ENCODE measurements at regions not wholly inside any gene's neighbourhood (a gene's known extent, or its start where the extent isn't known, plus 50 kb on each side); places are given as distances from the start of the nearest gene placed in this dataset.

GRCh38 chr14:28055008-28055407 lies 711.6 kb upstream of the FOXG1 start:
- H3K36me3 ChIP-seq (ENCODE audit: control insufficient read depth in 2 of 2, extremely low read depth in 1 of 2, insufficient read depth in 2 of 2, low read length in 2 of 2): no peaks in the 10 kb centered on the region
- H3K9me1 ChIP-seq (ENCODE audit: control insufficient read depth, extremely low read depth, insufficient read depth, low read length): no peaks in the 10 kb centered on the region
- no peak overlapping the region for H3K4me3 ChIP-seq (ENCODE audit: control insufficient read depth in 2 of 3, extremely low read depth in 1 of 3, insufficient read depth in 2 of 3, low read depth in 1 of 3, low read length in 3 of 3)
- FAIRE-seq (no peak), DNase-seq (ENCODE audit: low read depth, low spot score) (no peak)
- H3K79me2 ChIP-seq (ENCODE audit: control insufficient read depth, insufficient read depth, low read length): no peaks in the 10 kb centered on the region
- no peak overlapping the region for H3K9ac ChIP-seq (ENCODE audit: control insufficient read depth, extremely low read depth, insufficient read depth, low read length)
- no peaks in the 10 kb centered on the region for H4K20me1 ChIP-seq (ENCODE audit: control insufficient read depth, extremely low read depth, insufficient read depth, low read length)
- TF ChIP-seq EZH2 (IDR thresholded peaks at IDR 0.05; ENCODE audit: low read length): no peak
- TF ChIP-seq, protein P1, sequence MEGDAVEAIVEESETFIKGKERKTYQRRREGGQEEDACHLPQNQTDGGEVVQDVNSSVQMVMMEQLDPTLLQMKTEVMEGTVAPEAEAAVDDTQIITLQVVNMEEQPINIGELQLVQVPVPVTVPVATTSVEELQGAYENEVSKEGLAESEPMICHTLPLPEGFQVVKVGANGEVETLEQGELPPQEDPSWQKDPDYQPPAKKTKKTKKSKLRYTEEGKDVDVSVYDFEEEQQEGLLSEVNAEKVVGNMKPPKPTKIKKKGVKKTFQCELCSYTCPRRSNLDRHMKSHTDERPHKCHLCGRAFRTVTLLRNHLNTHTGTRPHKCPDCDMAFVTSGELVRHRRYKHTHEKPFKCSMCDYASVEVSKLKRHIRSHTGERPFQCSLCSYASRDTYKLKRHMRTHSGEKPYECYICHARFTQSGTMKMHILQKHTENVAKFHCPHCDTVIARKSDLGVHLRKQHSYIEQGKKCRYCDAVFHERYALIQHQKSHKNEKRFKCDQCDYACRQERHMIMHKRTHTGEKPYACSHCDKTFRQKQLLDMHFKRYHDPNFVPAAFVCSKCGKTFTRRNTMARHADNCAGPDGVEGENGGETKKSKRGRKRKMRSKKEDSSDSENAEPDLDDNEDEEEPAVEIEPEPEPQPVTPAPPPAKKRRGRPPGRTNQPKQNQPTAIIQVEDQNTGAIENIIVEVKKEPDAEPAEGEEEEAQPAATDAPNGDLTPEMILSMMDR (optimal IDR thresholded peaks at IDR 0.05 in 1 of 3, IDR thresholded peaks at IDR 0.05 in 1 of 3, conservative IDR thresholded peaks at IDR 0.05 in 1 of 3; ENCODE audit: extremely low read depth in 1 of 3, insufficient read depth in 2 of 3, low read length in 3 of 3): no peak
- no peak overlapping the region for H3K27ac ChIP-seq (ENCODE audit: control insufficient read depth, insufficient read depth, low read length)
- H3K9me3 ChIP-seq (ENCODE audit: control insufficient read depth, low read depth, low read length): no peaks in the 10 kb centered on the region
- H3K4me1 ChIP-seq (ENCODE audit: control insufficient read depth, extremely low read depth, insufficient read depth, low read length): no peaks in the 10 kb centered on the region
- no peak overlapping the region for H3K4me2 ChIP-seq (ENCODE audit: control insufficient read depth, extremely low read depth, insufficient read depth, low read depth, low read length)
- H2AFZ ChIP-seq (ENCODE audit: control insufficient read depth, low read length): no peak overlapping the region
- dilution Hi-C loops (cut with MboI; ENCODE audit: extremely low pct_ligation_motif_present, low sequenced_read_pairs): no loop called here
- no peaks in the 10 kb centered on the region for H3K27me3 ChIP-seq (ENCODE audit: control insufficient read depth, extremely low read depth, insufficient read depth, low read length)

DNA sequence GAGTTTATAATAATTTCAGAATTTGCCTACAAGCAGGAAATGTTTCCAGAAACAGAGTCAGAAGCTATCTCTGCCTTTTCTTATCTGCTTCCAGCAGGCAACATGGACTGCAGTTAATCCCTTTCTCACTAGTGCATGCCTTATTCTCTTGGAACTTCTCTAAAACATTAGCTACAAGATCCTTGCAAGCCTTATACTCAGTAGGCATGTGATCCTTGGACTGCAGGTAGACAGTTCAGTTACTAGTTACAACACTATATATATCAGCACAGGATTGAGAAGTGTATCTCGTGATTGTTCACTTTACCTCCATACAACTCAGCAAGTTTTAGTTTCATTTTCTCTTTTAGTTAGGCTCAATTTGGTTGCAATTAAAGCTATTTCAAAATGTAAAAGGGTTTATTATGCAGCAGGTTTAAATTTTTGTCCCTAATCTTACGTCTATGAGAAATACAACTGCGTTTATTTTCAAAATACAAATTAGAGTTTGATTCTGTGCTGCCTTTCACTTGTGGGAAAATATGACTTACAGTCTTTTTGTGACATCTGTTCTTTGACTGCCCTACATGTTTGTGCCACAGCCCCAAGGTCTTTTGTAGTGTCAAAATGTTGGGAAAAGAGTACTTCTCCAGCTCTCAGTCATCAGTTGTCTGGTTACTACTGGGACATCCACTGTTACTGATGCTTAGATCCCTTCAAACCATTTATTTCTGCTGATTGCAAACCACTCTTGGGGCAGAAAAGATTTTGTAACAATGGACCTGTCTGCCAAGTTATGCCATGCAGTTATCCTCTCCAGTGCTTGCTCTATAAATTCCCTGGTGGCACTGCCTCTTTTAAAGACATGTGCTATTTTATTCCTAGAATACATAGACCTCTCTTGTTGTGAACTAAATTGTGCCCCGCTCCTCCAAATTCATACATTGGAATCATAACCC lies 709.0 kb upstream of the FOXG1 start:
- TF ChIP-seq, protein P1 (optimal IDR thresholded peaks at IDR 0.05 in 1 of 3, IDR thresholded peaks at IDR 0.05 in 1 of 3, conservative IDR thresholded peaks at IDR 0.05 in 1 of 3; ENCODE audit: extremely low read depth in 1 of 3, insufficient read depth in 2 of 3, low read length in 3 of 3): no peak
- no peak for TF ChIP-seq EZH2 (IDR thresholded peaks at IDR 0.05; ENCODE audit: low read length)
- Histone ChIP-seq H3K27ac (ENCODE audit: control insufficient read depth, insufficient read depth, low read length) (no peak overlapping the region), H2AFZ (ENCODE audit: control insufficient read depth, low read length) (no peak overlapping the region), H3K9me3 (ENCODE audit: control insufficient read depth, low read depth, low read length) (peaks cover 2% of the 10 kb centered on the region), H3K4me1 (ENCODE audit: control insufficient read depth, extremely low read depth, insufficient read depth, low read length) (no peaks in the 10 kb centered on the region), H3K79me2 (ENCODE audit: control insufficient read depth, insufficient read depth, low read length) (no peaks in the 10 kb centered on the region), H3K4me2 (ENCODE audit: control insufficient read depth, extremely low read depth, insufficient read depth, low read depth, low read length) (no peak overlapping the region), H4K20me1 (ENCODE audit: control insufficient read depth, extremely low read depth, insufficient read depth, low read length) (no peaks in the 10 kb centered on the region), H3K36me3 (ENCODE audit: control insufficient read depth in 2 of 2, extremely low read depth in 1 of 2, insufficient read depth in 2 of 2, low read length in 2 of 2) (no peaks in the 10 kb centered on the region), H3K9me1 (ENCODE audit: control insufficient read depth, extremely low read depth, insufficient read depth, low read length) (no peaks in the 10 kb centered on the region), H3K27me3 (ENCODE audit: control insufficient read depth, extremely low read depth, insufficient read depth, low read length) (no peaks in the 10 kb centered on the region), H3K4me3 (ENCODE audit: control insufficient read depth in 2 of 3, extremely low read depth in 1 of 3, insufficient read depth in 2 of 3, low read depth in 1 of 3, low read length in 3 of 3) (no peak overlapping the region), H3K9ac (ENCODE audit: control insufficient read depth, extremely low read depth, insufficient read depth, low read length) (no peak overlapping the region)
- FAIRE-seq (no peak), DNase-seq (ENCODE audit: low read depth, low spot score) (no peak)
- dilution Hi-C loops (cut with MboI; ENCODE audit: extremely low pct_ligation_motif_present, low sequenced_read_pairs): no loop called here

Measured in keratinocyte (primary cell).